WI38 (cell line): ENCODE measurements at regions not wholly inside any gene's neighbourhood (a gene's known extent, or its start where the extent isn't known, plus 50 kb on each side); places are given as distances from the start of the nearest gene placed in this dataset.
"Not testable (repeated sequence)": the region's sequence is repeated elsewhere in the genome, so short reads cannot be mapped to it uniquely, and the experiment has no call there.

Experiments used
- H3K4me3 ChIP-seq: 2 replicates; pipeline ENCODE4 v1.5.1; 2011; ENCODE audit warnings: low read depth, mild to moderate bottlenecking, control low read depth, low read length
- CTCF ChIP-seq: IDR thresholded peaks from 2 replicates; pipeline ENCODE4 v1.5.1; 2012; ENCODE audit warnings: low read depth, mild to moderate bottlenecking, control low read depth, low read length

GRCh38 chr22:25419247-25420113, 145.0 kb upstream of the GRK3 start:
- no peak for TF ChIP-seq CTCF
- peak overlapping the region; percentile 12; the same call in 1 of the 2 replicates for H3K4me3 ChIP-seq

- not testable (repeated sequence) for H3K4me3 ChIP-seq
Measured at GRCh38 chr22:25420114-25420441, 144.4 kb upstream of the GRK3 start.

- no peak overlapping the region for H3K4me3 ChIP-seq
Measured at GRCh38 chr22:25420471-25420924, 144.0 kb upstream of the GRK3 start.

GRCh38 chr22:25420925-25421904, 143.3 kb upstream of the GRK3 start:
- H3K4me3 ChIP-seq = no peak overlapping the region
- no peak for TF ChIP-seq CTCF

More at GRCh38 chr22:25420471-25420924, 144.0 kb upstream of the GRK3 start:
- no peak for TF ChIP-seq CTCF

- 0 out of 2 replicates have a peak, but pooled peaks have one; percentile 20 for TF ChIP-seq CTCF
Measured at GRCh38 chr22:25426530-25427308, 137.8 kb upstream of the GRK3 start.

GRCh38 chr22:25431637-25432342, 132.7 kb upstream of the GRK3 start:
- H3K4me3 ChIP-seq = not testable (repeated sequence)

More at GRCh38 chr22:25426530-25427308, 137.8 kb upstream of the GRK3 start:
- not testable (repeated sequence) for H3K4me3 ChIP-seq

- H3K4me3 ChIP-seq = not testable (repeated sequence)
Measured at GRCh38 chr22:25433381-25433970, 131.0 kb upstream of the GRK3 start.
